NCI-H774 (cell line): ENCODE measurements at regions not wholly inside any gene's neighbourhood (a gene's known extent, or its start where the extent isn't known, plus 50 kb on each side); places are given as distances from the start of the nearest gene placed in this dataset.

Experiments
- DNase-seq: peaks from one replicate; lab custom pipeline; 2025; lab: John Stamatoyannopoulos, UW

- no peak for DNase-seq
These were observed 1150.7 kb upstream of the WWC1 start for GRCh38 chr5:167140548-167141291.

GRCh38 chr5:167143716-167144115, 1147.7 kb upstream of the WWC1 start:
- DNase-seq: no peak

- DNase-seq: no peak
These were observed 1145.6 kb upstream of the WWC1 start for GRCh38 chr5:167145841-167146240.

- DNase-seq: no peak
These were observed 1143.6 kb upstream of the WWC1 start for GRCh38 chr5:167147879-167148278.

- DNase-seq: no peak
These were observed 1140.8 kb upstream of the WWC1 start for GRCh38 chr5:167150661-167151060.

GRCh38 chr5:167152561-167152960, 1138.9 kb upstream of the WWC1 start:
- DNase-seq: no peak

- DNase-seq: no peak
These were observed 1135.9 kb upstream of the WWC1 start for GRCh38 chr5:167155387-167156005.

- DNase-seq: no peak
These were observed 1135.0 kb upstream of the WWC1 start for GRCh38 chr5:167156446-167156845.

- DNase-seq: no peak
These were observed 1132.9 kb upstream of the WWC1 start for GRCh38 chr5:167158588-167158987.

DNA sequence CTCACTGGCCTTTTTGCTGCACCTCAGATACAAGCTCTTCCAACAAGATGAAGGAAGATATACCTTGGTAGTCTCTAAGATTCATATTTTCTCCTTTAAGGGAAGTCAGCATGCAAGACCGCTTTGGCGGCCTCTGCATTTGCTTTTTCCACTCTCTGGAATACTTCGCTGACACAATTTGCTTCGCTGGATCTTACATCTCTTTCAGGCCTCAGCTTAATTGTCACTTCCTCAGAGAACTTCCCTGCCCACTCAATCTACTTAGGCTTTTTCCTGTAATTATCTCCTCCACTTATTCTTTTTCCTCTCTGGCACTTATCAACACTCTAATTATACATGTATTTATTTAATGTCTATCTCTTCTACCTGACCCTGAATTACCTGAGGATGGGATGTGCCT, 1131.1 kb upstream of the WWC1 start:
- no peak for DNase-seq

- no peak for DNase-seq
These were observed 1124.7 kb upstream of the WWC1 start for GRCh38 chr5:167166696-167167095.

DNA sequence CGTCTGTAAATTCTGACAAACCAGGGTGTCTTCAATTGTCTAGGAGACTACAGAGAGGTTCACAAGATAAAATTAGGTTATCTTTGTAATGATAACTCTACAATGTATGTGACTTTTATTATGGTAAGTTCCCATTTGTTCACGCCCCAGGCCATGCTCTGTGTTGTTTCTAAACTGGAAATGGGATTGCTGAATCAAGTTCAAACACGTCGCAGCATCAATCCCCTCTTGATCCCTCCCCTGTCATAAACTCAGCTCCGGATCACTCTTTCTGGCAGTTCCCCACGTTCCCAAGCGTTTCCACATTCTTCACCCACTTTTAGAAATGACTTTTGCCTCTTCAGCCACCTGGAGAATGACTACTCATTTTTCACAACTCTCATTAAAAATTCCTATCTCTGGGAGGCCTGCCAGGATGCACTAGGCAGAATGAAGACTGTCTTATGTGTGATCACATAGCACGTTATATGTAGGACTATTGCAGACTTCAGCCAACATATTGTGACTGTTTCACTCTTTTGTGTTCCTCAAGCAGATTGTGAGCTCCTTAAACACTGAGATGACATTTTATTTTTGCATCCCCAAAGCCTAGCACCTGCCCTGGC, 1124.2 kb upstream of the WWC1 start:
- DNase-seq: no peak

DNA sequence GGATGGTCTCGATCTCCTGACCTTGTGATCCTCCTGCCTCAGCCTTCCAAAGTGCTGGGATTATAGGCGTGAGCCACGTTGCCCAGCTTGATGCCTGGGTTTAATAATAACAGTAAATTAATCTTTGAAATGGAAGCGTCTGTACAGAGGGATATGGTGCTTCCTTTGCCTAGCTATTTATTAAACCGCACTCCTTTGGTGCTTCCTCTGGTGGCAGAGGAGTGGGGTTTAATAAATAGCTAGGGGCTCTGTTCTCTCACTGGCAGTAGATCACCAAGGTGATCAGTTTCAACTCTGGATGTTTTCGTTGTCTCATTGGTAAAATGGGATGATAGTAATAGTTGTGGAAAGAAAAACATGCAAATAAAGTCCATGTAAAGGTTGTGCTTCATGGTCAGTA, 1122.5 kb upstream of the WWC1 start:
- no peak for DNase-seq

GRCh38 chr5:167171056-167171455, 1120.4 kb upstream of the WWC1 start:
- no peak for DNase-seq

DNA sequence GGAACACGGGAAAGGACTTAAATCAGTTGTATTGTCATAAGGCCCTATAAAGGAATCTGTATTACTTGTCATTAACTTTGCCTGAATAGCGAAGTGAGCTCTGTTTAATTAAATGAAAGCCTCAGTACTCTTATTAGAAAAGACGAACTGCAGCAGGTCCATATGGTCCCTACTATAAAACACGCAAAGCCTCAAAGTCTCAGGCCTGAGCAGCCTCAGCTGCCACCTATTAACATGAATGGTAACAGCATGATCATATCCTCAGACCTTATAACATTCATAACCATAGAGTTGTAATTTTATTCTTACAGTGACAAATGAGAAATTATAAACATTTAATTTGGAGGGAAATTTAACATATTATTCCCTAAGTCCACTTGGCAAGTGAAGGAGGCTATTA, 1113.7 kb upstream of the WWC1 start:
- DNase-seq: no peak

- DNase-seq: no peak
These were observed 1110.5 kb upstream of the WWC1 start for GRCh38 chr5:167180906-167181305.

DNA sequence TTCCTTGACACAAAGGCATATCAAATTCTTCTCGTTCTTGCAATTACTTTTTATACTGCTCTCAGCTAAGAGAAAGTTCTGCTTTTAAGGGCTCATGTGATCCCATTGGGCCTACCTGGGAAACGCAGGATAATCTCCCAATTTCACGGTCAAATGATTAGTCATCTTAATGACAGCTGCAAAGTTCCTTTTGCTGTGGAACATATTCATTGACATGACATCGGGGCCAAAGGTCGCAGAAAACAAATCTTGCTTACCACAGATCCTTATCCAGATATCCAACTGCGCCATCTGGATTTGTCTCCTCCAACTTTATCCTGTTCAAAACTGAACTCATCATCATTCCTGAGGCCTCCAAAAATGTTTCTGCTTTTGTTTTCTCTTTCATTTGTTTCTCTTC, 1085.6 kb upstream of the WWC1 start:
- DNase-seq: no peak

DNA sequence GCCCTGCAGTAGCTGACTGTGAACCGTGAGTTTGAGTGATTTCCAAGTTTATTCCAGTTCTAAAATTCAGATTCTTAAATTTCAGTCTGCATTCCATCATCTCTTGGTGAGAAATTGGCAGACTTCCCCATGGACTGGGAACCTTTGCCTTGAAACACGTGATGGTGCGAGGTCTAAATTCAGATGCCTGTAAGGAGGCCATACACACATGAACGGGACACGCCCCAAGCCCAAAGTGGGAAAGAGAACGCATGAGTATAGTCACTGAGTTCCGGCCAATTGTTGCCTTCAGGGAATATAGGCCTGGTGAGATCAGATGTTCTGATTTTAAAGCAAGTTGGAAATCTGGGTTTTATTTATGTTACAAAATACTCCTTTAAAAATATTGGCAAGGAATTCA, 1084.4 kb upstream of the WWC1 start:
- DNase-seq: no peak

DNA sequence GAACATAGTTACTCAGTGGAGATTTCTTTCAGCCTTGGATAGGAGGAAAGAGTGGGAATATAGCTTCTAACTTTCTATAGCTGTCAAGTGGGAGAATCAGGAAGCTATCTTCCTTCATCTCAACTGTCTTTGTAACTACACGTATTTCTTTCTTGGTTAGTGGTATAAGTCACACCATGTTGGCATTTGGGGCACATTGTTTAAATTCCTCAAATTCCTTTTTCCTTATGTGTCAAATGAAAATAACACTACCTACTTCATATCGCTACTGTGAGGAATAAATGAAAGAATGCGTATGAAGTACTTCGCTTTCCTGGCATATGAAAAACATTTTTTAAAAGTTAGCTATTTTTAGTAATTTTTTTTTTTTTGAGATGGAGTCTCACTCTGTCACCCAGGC, 1082.5 kb upstream of the WWC1 start:
- no peak for DNase-seq

- no peak for DNase-seq
These were observed 1074.2 kb upstream of the WWC1 start for GRCh38 chr5:167217097-167217743.

GRCh38 chr5:167219298-167219697, 1072.1 kb upstream of the WWC1 start:
- DNase-seq: no peak

- no peak for DNase-seq
These were observed 1065.1 kb upstream of the WWC1 start for GRCh38 chr5:167226386-167226785.

- no peak for DNase-seq
These were observed 1063.3 kb upstream of the WWC1 start for GRCh38 chr5:167228134-167228533.
